T-cell (primary cell): ENCODE measurements at regions not wholly inside any gene's neighbourhood (a gene's known extent, or its start where the extent isn't known, plus 50 kb on each side); places are given as distances from the start of the nearest gene placed in this dataset.

ENCODE experiments used
- ATAC-seq, 4 experiments: fragments of 200-7000 bp in 3 of 4; fragments of 150-1000 bp in 1 of 4; cut with Tn5 transposase; replicated peaks in 1 of 4; 1 replicate in 3 of 4; 2 replicates in 1 of 4; pipeline ENCODE4 v1.10.0; 2021; ENCODE audit warnings: moderate library complexity in 3 of 4, mild to moderate bottlenecking in 2 of 4, moderate number of reproducible peaks in 1 of 4
- CTCF ChIA-PET, 2 donors: fragments of 300-600 bp; sonication (Branson Sonifier 250); formaldehyde crosslinking; loops; one replicate each; lab custom pipeline; 2022; ENCODE audit warnings: antibody characterized with exemption in 2 of 2; lab: Charles Lee
- POLR2A ChIA-PET, 2 donors: fragments of 300-600 bp; sonication (Branson Sonifier 250); formaldehyde crosslinking; loops; one replicate each; lab custom pipeline; 2022; ENCODE audit warnings: antibody characterized with exemption in 2 of 2; lab: Charles Lee
- DNase-seq, 35 experiments: peaks; one replicate each; pipeline versions ENCODE4 v3.0.0 to v3.0.0-alpha.2; 2013 to 2023
- H3K27ac ChIP-seq: one replicate; pipeline ENCODE4 v1.5.1; 2013; ENCODE audit warnings: low read length
- H3K27me3 ChIP-seq, 2 experiments: replicated peaks in 1 of 2; 1 replicate in 1 of 2; 2 replicates in 1 of 2; pipeline versions ENCODE4 v1.6.1 to v1.7.0; 2013; ENCODE audit warnings: low read length in 1 of 2, mixed read lengths in 1 of 2; ENCODE audit not compliant: control insufficient read depth in 2 of 2, insufficient read depth in 2 of 2; ENCODE audit errors: extremely low read depth in 1 of 2
- H3K36me3 ChIP-seq, 2 donors: 1 replicate in 1 of 2; 2 replicates in 1 of 2; pipeline versions ENCODE4 v1.6.1 to v1.7.0; 2013; ENCODE audit warnings: low read length in 1 of 2; ENCODE audit not compliant: control insufficient read depth in 2 of 2, insufficient read depth in 1 of 2; ENCODE audit errors: extremely low read depth in 1 of 2
- H3K4me1 ChIP-seq, 2 experiments: 1 replicate in 1 of 2; 2 replicates in 1 of 2; pipeline versions ENCODE4 v1.6.1 to v1.7.0; 2013; ENCODE audit warnings: low read length in 2 of 2, mixed read lengths in 1 of 2; ENCODE audit not compliant: insufficient read depth in 2 of 2, control insufficient read depth in 1 of 2; ENCODE audit errors: extremely low read depth in 1 of 2
- H3K4me3 ChIP-seq, 2 donors: 1 replicate in 1 of 2; 2 replicates in 1 of 2; pipeline versions ENCODE4 v1.5.1 to v1.7.0; 2013; ENCODE audit warnings: mild to moderate bottlenecking in 2 of 2, low read length in 1 of 2, moderate library complexity in 1 of 2; ENCODE audit not compliant: control insufficient read depth in 1 of 2; ENCODE audit errors: extremely low read depth in 1 of 2
- H3K9me3 ChIP-seq: 2 replicates; pipeline ENCODE4 v1.7.0; 2013
- H3K27ac Mint-ChIP-seq, 2 donors: one replicate each; pipeline ENCODE4 v1.8.0; 2020 to 2021; ENCODE audit warnings: mild to moderate bottlenecking in 2 of 2, mixed read lengths in 2 of 2
- H3K27me3 Mint-ChIP-seq, 2 donors: one replicate each; pipeline ENCODE4 v1.8.0; 2021 to 2022; ENCODE audit warnings: mixed read lengths in 2 of 2
- H3K36me3 Mint-ChIP-seq: one replicate; pipeline ENCODE4 v1.8.0; 2021; ENCODE audit warnings: mixed read lengths
- H3K4me1 Mint-ChIP-seq, 3 donors: one replicate each; pipeline ENCODE4 v1.8.0; 2020 to 2022; ENCODE audit warnings: mixed read lengths in 3 of 3, mild to moderate bottlenecking in 1 of 3
- H3K4me3 Mint-ChIP-seq, 3 donors: one replicate each; pipeline ENCODE4 v1.8.0; 2020 to 2022; ENCODE audit warnings: mild to moderate bottlenecking in 3 of 3, mixed read lengths in 3 of 3, moderate library complexity in 3 of 3
- H3K9me3 Mint-ChIP-seq, 3 donors: one replicate each; pipeline ENCODE4 v1.8.0; 2020 to 2022; ENCODE audit warnings: mixed read lengths in 3 of 3
- WGBS: methylation state at CpG from one replicate; pipeline ENCODE4 v1.1.5; 2013; ENCODE audit warnings: missing lambda C conversion rate; ENCODE audit not compliant: insufficient coverage; 5-methylcytosine and 5-hydroxymethylcytosine counted together

- Histone ChIP-seq H3K4me3 (no peak overlapping the region), H3K27ac (no peak overlapping the region), H3K36me3 (no peaks in the 10 kb centered on the region), H3K4me1 (no peaks in the 10 kb centered on the region), H3K27me3 (peaks cover under 1 to 24% of the 10 kb centered on the region in 2 experiments), H3K9me3 (no peaks in the 10 kb centered on the region)
- Mint-ChIP-seq H3K27me3 (peaks cover 11 to 23% of the 10 kb centered on the region in 2 donors), H3K27ac (no peak overlapping the region), H3K9me3 (no peaks in the 10 kb centered on the region), H3K4me1 (no peaks in the 10 kb centered on the region), H3K4me3 (no peak overlapping the region), H3K36me3 (no peaks in the 10 kb centered on the region)
- ChIA-PET CTCF (no interaction called here), POLR2A (no interaction called here)
- 80% methylated on average over 4 of the region's 5 CpGs for WGBS
- ATAC-seq (no peak), DNase-seq (no peak)
Observed at GRCh38 chr13:111850976-111851375, 216.0 kb upstream of the SOX1 start.

- H3K27me3 ChIP-seq, result peaks cover 0 to 21% of the 10 kb centered on the region in 2 experiments
- Mint-ChIP-seq H3K4me1 (no peaks in the 10 kb centered on the region), H3K9me3 (peaks cover 0 to 4% (median 3%) of the 10 kb centered on the region in 3 donors), H3K36me3 (no peaks in the 10 kb centered on the region), H3K4me3 (no peak overlapping the region), H3K27ac (no peak overlapping the region), H3K27me3 (peaks cover 15% of the 10 kb centered on the region in 2 donors)
- no peak for DNase-seq
- WGBS, result 63% methylated on average over 15 of the region's 23 CpGs
- H3K36me3 ChIP-seq, result no peaks in the 10 kb centered on the region
- ATAC-seq, result no peak
- H3K4me1 ChIP-seq, result no peaks in the 10 kb centered on the region
- H3K27ac ChIP-seq, result no peak overlapping the region
- ChIA-PET POLR2A (no interaction called here), CTCF (no interaction called here)
- H3K9me3 ChIP-seq, result no peaks in the 10 kb centered on the region
- H3K4me3 ChIP-seq, result no peak overlapping the region
Observed at GRCh38 chr13:111852725-111853518, 214.0 kb upstream of the SOX1 start.

GRCh38 chr13:111853721-111854120 lies 213.2 kb upstream of the SOX1 start:
- H3K4me1 ChIP-seq, result no peaks in the 10 kb centered on the region
- ATAC-seq (no peak), DNase-seq (no peak)
- no peak overlapping the region for H3K27ac ChIP-seq
- no peaks in the 10 kb centered on the region for H3K4me1 Mint-ChIP-seq
- H3K27me3 ChIP-seq, result peaks cover 0 to 22% of the 10 kb centered on the region in 2 experiments
- no peak overlapping the region for H3K4me3 Mint-ChIP-seq
- peaks cover 10% of the 10 kb centered on the region in 2 donors for H3K27me3 Mint-ChIP-seq
- POLR2A ChIA-PET, result no interaction called here
- CTCF ChIA-PET, result no interaction called here
- no CpG with 5 or more reads among the region's 12 CpGs for WGBS
- H3K9me3 Mint-ChIP-seq, result peaks cover 0 to 4% (median 3%) of the 10 kb centered on the region in 3 donors
- no peaks in the 10 kb centered on the region for H3K36me3 ChIP-seq
- H3K9me3 ChIP-seq, result no peaks in the 10 kb centered on the region
- H3K4me3 ChIP-seq, result no peak overlapping the region
- no peak overlapping the region for H3K27ac Mint-ChIP-seq
- no peaks in the 10 kb centered on the region for H3K36me3 Mint-ChIP-seq

- H3K4me3 Mint-ChIP-seq, result no peak overlapping the region
- POLR2A ChIA-PET, result no interaction called here
Observed at GRCh38 chr13:111854403-111854802, 212.5 kb upstream of the SOX1 start.

GRCh38 chr13:111855191-111855590 lies 211.8 kb upstream of the SOX1 start:
- Histone ChIP-seq H3K4me1 (no peaks in the 10 kb centered on the region), H3K9me3 (no peaks in the 10 kb centered on the region), H3K27me3 (peaks cover 0 to 22% of the 10 kb centered on the region in 2 experiments), H3K36me3 (no peaks in the 10 kb centered on the region), H3K27ac (no peak overlapping the region), H3K4me3 (no peak overlapping the region)
- no peak for ATAC-seq
- ChIA-PET CTCF (no interaction called here), POLR2A (no interaction called here)
- peaks cover 0 to 4% (median 3%) of the 10 kb centered on the region in 3 donors for H3K9me3 Mint-ChIP-seq
- no peak overlapping the region for H3K27ac Mint-ChIP-seq
- DNase-seq, result no peak
- H3K27me3 Mint-ChIP-seq, result peaks cover 7 to 10% of the 10 kb centered on the region in 2 donors
- H3K4me3 Mint-ChIP-seq, result no peak overlapping the region
- WGBS, result no CpG with 5 or more reads among the region's 8 CpGs
- no peaks in the 10 kb centered on the region for H3K4me1 Mint-ChIP-seq
- no peaks in the 10 kb centered on the region for H3K36me3 Mint-ChIP-seq

More at GRCh38 chr13:111854403-111854802, 212.5 kb upstream of the SOX1 start:
- WGBS, result 46% methylated on average over 12 of the region's 13 CpGs
- H3K4me1 ChIP-seq, result no peaks in the 10 kb centered on the region
- Mint-ChIP-seq H3K36me3 (no peaks in the 10 kb centered on the region), H3K27ac (no peak overlapping the region), H3K9me3 (peaks cover 0 to 4% (median 3%) of the 10 kb centered on the region in 3 donors), H3K4me1 (no peaks in the 10 kb centered on the region), H3K27me3 (peaks cover 10% of the 10 kb centered on the region in 2 donors)
- no peak for DNase-seq
- no peak overlapping the region for H3K4me3 ChIP-seq
- ATAC-seq, result no peak
- H3K9me3 ChIP-seq, result no peaks in the 10 kb centered on the region
- H3K27me3 ChIP-seq, result peaks cover 0 to 22% of the 10 kb centered on the region in 2 experiments
- no peaks in the 10 kb centered on the region for H3K36me3 ChIP-seq
- H3K27ac ChIP-seq, result no peak overlapping the region
- CTCF ChIA-PET, result no interaction called here

GRCh38 chr13:111855786-111856185 lies 211.2 kb upstream of the SOX1 start:
- Histone ChIP-seq H3K27ac (no peak overlapping the region), H3K4me1 (no peaks in the 10 kb centered on the region), H3K4me3 (no peak overlapping the region), H3K27me3 (peaks cover 0 to 18% of the 10 kb centered on the region in 2 experiments), H3K36me3 (no peaks in the 10 kb centered on the region), H3K9me3 (no peaks in the 10 kb centered on the region)
- CTCF ChIA-PET, result no interaction called here
- WGBS, result 65% methylated on average over 3 of the region's 8 CpGs
- Mint-ChIP-seq H3K27ac (no peak overlapping the region), H3K9me3 (peaks cover 0 to 10% (median 3%) of the 10 kb centered on the region in 3 donors), H3K4me1 (no peaks in the 10 kb centered on the region), H3K27me3 (peaks cover 7 to 10% of the 10 kb centered on the region in 2 donors), H3K36me3 (no peaks in the 10 kb centered on the region), H3K4me3 (no peak overlapping the region)
- POLR2A ChIA-PET, result no interaction called here
- DNase-seq (no peak), ATAC-seq (no peak)
